B cell (primary cell): ENCODE measurements at regions not wholly inside any gene's neighbourhood (a gene's known extent, or its start where the extent isn't known, plus 50 kb on each side); places are given as distances from the start of the nearest gene placed in this dataset.

Experiments used
- EZH2 ChIP-seq: IDR thresholded peaks from 2 replicates; pipeline ENCODE4 v1.6.1; 2012; ENCODE audit warnings: borderline replicate concordance, low read depth, mild to moderate bottlenecking, moderate library complexity, low read length; ENCODE audit not compliant: insufficient read depth, poor library complexity, severe bottlenecking
- TF ChIP-seq, protein P1 (sequence below): fragments of 200-600 bp; IDR thresholded peaks from one replicate; pipeline ENCODE4 v1.8.0; 2022; ENCODE audit warnings: antibody characterized with exemption, mild to moderate bottlenecking

- TF ChIP-seq, protein P1, sequence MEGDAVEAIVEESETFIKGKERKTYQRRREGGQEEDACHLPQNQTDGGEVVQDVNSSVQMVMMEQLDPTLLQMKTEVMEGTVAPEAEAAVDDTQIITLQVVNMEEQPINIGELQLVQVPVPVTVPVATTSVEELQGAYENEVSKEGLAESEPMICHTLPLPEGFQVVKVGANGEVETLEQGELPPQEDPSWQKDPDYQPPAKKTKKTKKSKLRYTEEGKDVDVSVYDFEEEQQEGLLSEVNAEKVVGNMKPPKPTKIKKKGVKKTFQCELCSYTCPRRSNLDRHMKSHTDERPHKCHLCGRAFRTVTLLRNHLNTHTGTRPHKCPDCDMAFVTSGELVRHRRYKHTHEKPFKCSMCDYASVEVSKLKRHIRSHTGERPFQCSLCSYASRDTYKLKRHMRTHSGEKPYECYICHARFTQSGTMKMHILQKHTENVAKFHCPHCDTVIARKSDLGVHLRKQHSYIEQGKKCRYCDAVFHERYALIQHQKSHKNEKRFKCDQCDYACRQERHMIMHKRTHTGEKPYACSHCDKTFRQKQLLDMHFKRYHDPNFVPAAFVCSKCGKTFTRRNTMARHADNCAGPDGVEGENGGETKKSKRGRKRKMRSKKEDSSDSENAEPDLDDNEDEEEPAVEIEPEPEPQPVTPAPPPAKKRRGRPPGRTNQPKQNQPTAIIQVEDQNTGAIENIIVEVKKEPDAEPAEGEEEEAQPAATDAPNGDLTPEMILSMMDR, result no peak
- no peak for TF ChIP-seq EZH2
Measured at GRCh38 chrX:25207803-25208475, 192.2 kb upstream of the ARX start.
